ENCODE measurements at regions not wholly inside any gene's neighbourhood (a gene's known extent, or its start where the extent isn't known, plus 50 kb on each side); places are given as distances from the start of the nearest gene placed in this dataset.

- no peaks in the 10 kb centered on the region for H3K4me1 Mint-ChIP-seq
- TF ChIP-seq ZNF396 (CRISPR knock-in tag; IDR thresholded peaks at IDR 0.05; ENCODE audit: borderline replicate concordance) (no peak), RORB (CRISPR knock-in tag; IDR thresholded peaks at IDR 0.05) (no peak), ATF1 (CRISPR knock-in tag; IDR thresholded peaks at IDR 0.05) (no peak), GABPB1 (CRISPR knock-in tag; IDR thresholded peaks at IDR 0.05) (no peak), ATF2 (CRISPR knock-in tag; IDR thresholded peaks at IDR 0.05; ENCODE audit: borderline replicate concordance, low read depth) (no peak), ZNF416 (CRISPR knock-in tag; IDR thresholded peaks at IDR 0.05) (no peak), NR1H2 (CRISPR knock-in tag; IDR thresholded peaks at IDR 0.05) (no peak), TP53 (CRISPR knock-in tag; IDR thresholded peaks at IDR 0.05) (no peak), ATF3 (CRISPR knock-in tag; conservative IDR thresholded peaks at IDR 0.05) (no peak), ZMAT4 (CRISPR knock-in tag; IDR thresholded peaks at IDR 0.05) (no peak), FOXJ3 (CRISPR knock-in tag; IDR thresholded peaks at IDR 0.05; ENCODE audit: borderline replicate concordance) (no peak), TEAD4 (CRISPR knock-in tag; IDR thresholded peaks at IDR 0.05) (no peak), USF2 (CRISPR knock-in tag; IDR thresholded peaks at IDR 0.05) (no peak), ZNF121 (CRISPR knock-in tag; IDR thresholded peaks at IDR 0.05) (no peak), ZNF425 (CRISPR knock-in tag; conservative IDR thresholded peaks at IDR 0.05) (no peak), HMGA2 (CRISPR knock-in tag; IDR thresholded peaks at IDR 0.05) (no peak), ZNF512 (CRISPR knock-in tag; IDR thresholded peaks at IDR 0.05; ENCODE audit: borderline replicate concordance) (no peak)
- no peaks in the 10 kb centered on the region for H3K36me3 Mint-ChIP-seq
- POLR2A ChIA-PET = no interaction called here
- CTCF ChIA-PET = no interaction called here
- no peak for DNase-seq (ENCODE audit: low spot score)
- no peak overlapping the region for H3K27ac Mint-ChIP-seq
- ATAC-seq = no peak
- H3K4me3 Mint-ChIP-seq = no peak overlapping the region
- peaks cover 10% of the 10 kb centered on the region for H3K9me3 Mint-ChIP-seq
- H3K27me3 Mint-ChIP-seq (ENCODE audit: low read depth) = 0 out of 2 replicates have a peak, but pooled peaks cover 3% of the 10 kb centered on the region
Observed at GRCh38 chr2:157068237-157068636, 189.3 kb upstream of the GALNT5 start.

- Mint-ChIP-seq H3K27me3 (ENCODE audit: low read depth) (no peaks in the 10 kb centered on the region), H3K4me3 (no peak overlapping the region), H3K9me3 (peaks cover 10% of the 10 kb centered on the region), H3K4me1 (no peaks in the 10 kb centered on the region), H3K36me3 (no peaks in the 10 kb centered on the region), H3K27ac (no peak overlapping the region)
- POLR2A ChIA-PET = no interaction called here
- ATAC-seq = no peak
- CTCF ChIA-PET = no interaction called here
- DNase-seq (ENCODE audit: low spot score) = no peak
- TF ChIP-seq TEAD1 (CRISPR knock-in tag; IDR thresholded peaks at IDR 0.05) (no peak), E2F4 (CRISPR knock-in tag; IDR thresholded peaks at IDR 0.05; ENCODE audit: borderline replicate concordance, low read depth) (no peak), ATF6 (CRISPR knock-in tag; IDR thresholded peaks at IDR 0.05) (no peak), ZNF396 (CRISPR knock-in tag; IDR thresholded peaks at IDR 0.05; ENCODE audit: borderline replicate concordance) (no peak), ATF2 (CRISPR knock-in tag; IDR thresholded peaks at IDR 0.05; ENCODE audit: borderline replicate concordance, low read depth) (no peak), MAX (CRISPR knock-in tag; IDR thresholded peaks at IDR 0.05) (no peak), ATF1 (CRISPR knock-in tag; IDR thresholded peaks at IDR 0.05) (no peak), TCF7 (CRISPR knock-in tag; IDR thresholded peaks at IDR 0.05; ENCODE audit: low read depth) (no peak), OVOL2 (CRISPR knock-in tag; IDR thresholded peaks at IDR 0.05; ENCODE audit: borderline replicate concordance) (no peak), ZMAT4 (CRISPR knock-in tag; IDR thresholded peaks at IDR 0.05) (no peak)
Observed at GRCh38 chr2:157075924-157076323, 181.6 kb upstream of the GALNT5 start.
